ENCODE measurements at regions not wholly inside any gene's neighbourhood (a gene's known extent, or its start where the extent isn't known, plus 50 kb on each side); places are given as distances from the start of the nearest gene placed in this dataset.

GRCh38 chr4:104966349-104967033 lies 180.2 kb upstream of the TET2 start:
- Mint-ChIP-seq H3K27ac (no peak overlapping the region), H3K4me1 (peaks cover 2% of the 10 kb centered on the region; the same call in 1 of the 3 replicates), H3K4me3 (no peak overlapping the region), H3K36me3 (ENCODE audit: low read depth) (peaks cover 5% of the 10 kb centered on the region; the same call in 1 of the 3 replicates), H3K27me3 (ENCODE audit: insufficient read depth, low read depth, poor library complexity) (no peaks in the 10 kb centered on the region), H3K9me3 (peaks cover 14% of the 10 kb centered on the region)
- Histone ChIP-seq H3K4me3 (no peak overlapping the region), H2AFZ (peak overlapping the region; percentile 57; the same call in 1 of the 2 replicates), H3K36me3 (ENCODE audit: insufficient read depth) (no peaks in the 10 kb centered on the region), H3K27ac (ENCODE audit: low read depth) (no peak overlapping the region), H3F3A (replicated peaks; ENCODE audit: low read depth) (no peaks in the 10 kb centered on the region), H3K9me2 (ENCODE audit: insufficient read depth) (peaks cover 3% of the 10 kb centered on the region; the same call in 1 of the 2 replicates), H3K79me2 (replicated peaks; ENCODE audit: insufficient read depth) (no peaks in the 10 kb centered on the region), H3K4me2 (no peak overlapping the region), H3K4me1 (ENCODE audit: insufficient read depth) (no peaks in the 10 kb centered on the region), H4K20me1 (replicated peaks; ENCODE audit: insufficient read depth) (no peaks in the 10 kb centered on the region), H3K27me3 (ENCODE audit: insufficient read depth) (no peaks in the 10 kb centered on the region)
- no peak for ATAC-seq
- peak; percentile 7 for DNase-seq (ENCODE audit: low spot score)
- TF ChIP-seq STAT1 (IDR thresholded peaks at IDR 0.05; ENCODE audit: unreplicated experiment) (no peak), CREB1 (CRISPR knock-in tag; IDR thresholded peaks at IDR 0.05; ENCODE audit: low read depth) (no peak), REST (IDR thresholded peaks at IDR 0.05; ENCODE audit: unreplicated experiment) (no peak), NANOG (IDR thresholded peaks at IDR 0.05; ENCODE audit: borderline replicate concordance) (no peak), ZNF331 (CRISPR knock-in tag; IDR thresholded peaks at IDR 0.05; ENCODE audit: low read depth) (no peak), ETS1 (IDR thresholded peaks at IDR 0.05) (no peak), JUNB (IDR thresholded peaks at IDR 0.05; ENCODE audit: unreplicated experiment) (no peak), EZH2 (IDR thresholded peaks at IDR 0.05; ENCODE audit: low read depth, unreplicated experiment) (no peak), POLR2AphosphoS5 (IDR thresholded peaks at IDR 0.05; ENCODE audit: low read depth) (no peak), EZH2phosphoT487 (IDR thresholded peaks at IDR 0.05; ENCODE audit: unreplicated experiment) (no peak), ZNF114 (CRISPR knock-in tag; IDR thresholded peaks at IDR 0.05) (no peak), CTCF (conservative IDR thresholded peaks at IDR 0.05; ENCODE audit: low read depth in 2 of 2) (no peak), ZNF462 (CRISPR knock-in tag; IDR thresholded peaks at IDR 0.05) (no peak)
